22Rv1 (cell line): ENCODE measurements at regions not wholly inside any gene's neighbourhood (a gene's known extent, or its start where the extent isn't known, plus 50 kb on each side); places are given as distances from the start of the nearest gene placed in this dataset.

Experiments used
- ZFX ChIP-seq: fragments of 450-650 bp; IDR thresholded peaks from 2 replicates; pipeline ENCODE4 v1.6.1; 2017; ENCODE audit warnings: antibody characterized with exemption, borderline replicate concordance
- TF ChIP-seq, protein P1 (sequence below): fragments of 450-650 bp; IDR thresholded peaks from 2 replicates; pipeline ENCODE4 v1.5.1; 2017; ENCODE audit warnings: mild to moderate bottlenecking

DNA sequence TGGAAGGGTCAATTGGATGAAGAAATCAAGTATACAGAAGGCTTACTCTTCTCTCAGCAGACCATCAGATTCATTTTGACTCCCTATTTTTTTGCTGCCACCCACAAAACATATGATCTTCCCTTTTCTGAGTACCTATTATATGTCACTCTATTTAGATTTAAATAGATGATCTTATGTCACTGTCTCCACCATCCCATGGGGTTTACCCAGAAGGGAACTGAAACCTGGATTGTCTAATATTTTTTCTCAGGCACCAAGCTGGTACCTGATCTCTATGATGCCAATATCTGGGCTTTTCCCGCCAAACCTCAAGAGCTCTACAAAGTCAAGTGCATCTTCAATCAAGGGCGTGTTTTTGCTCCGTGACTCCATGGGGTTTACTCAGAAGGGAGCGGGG, 118.7 kb downstream of the GAS1 start:
- TF ChIP-seq, protein P1, sequence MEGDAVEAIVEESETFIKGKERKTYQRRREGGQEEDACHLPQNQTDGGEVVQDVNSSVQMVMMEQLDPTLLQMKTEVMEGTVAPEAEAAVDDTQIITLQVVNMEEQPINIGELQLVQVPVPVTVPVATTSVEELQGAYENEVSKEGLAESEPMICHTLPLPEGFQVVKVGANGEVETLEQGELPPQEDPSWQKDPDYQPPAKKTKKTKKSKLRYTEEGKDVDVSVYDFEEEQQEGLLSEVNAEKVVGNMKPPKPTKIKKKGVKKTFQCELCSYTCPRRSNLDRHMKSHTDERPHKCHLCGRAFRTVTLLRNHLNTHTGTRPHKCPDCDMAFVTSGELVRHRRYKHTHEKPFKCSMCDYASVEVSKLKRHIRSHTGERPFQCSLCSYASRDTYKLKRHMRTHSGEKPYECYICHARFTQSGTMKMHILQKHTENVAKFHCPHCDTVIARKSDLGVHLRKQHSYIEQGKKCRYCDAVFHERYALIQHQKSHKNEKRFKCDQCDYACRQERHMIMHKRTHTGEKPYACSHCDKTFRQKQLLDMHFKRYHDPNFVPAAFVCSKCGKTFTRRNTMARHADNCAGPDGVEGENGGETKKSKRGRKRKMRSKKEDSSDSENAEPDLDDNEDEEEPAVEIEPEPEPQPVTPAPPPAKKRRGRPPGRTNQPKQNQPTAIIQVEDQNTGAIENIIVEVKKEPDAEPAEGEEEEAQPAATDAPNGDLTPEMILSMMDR = no peak
- TF ChIP-seq ZFX = no peak
